ENCODE measurements at regions not wholly inside any gene's neighbourhood (a gene's known extent, or its start where the extent isn't known, plus 50 kb on each side); places are given as distances from the start of the nearest gene placed in this dataset.

DNA sequence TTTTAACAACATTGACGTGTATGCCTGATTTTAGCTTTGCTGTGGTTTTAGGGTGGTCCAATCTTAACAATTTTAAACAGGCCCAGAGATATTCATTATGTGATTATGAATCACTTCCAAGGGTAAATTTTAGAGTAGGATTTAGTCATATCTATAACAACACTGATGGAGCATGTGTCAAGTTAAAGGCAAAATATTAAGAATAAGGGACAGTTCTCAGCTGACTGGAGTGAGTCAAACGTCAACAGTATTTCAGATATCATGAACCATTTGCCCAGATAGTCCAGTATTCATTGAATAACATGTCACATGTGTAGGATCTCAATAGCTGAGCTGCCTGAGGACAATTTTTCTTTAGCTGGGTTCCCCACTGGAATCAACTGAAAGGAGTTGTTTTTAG is 61.3 kb upstream of the VCX2 start:
- no peak for TF ChIP-seq EZH2phosphoT487 (IDR thresholded peaks at IDR 0.05; ENCODE audit: borderline replicate concordance, low read depth, low read length)
- TF ChIP-seq, protein P1, sequence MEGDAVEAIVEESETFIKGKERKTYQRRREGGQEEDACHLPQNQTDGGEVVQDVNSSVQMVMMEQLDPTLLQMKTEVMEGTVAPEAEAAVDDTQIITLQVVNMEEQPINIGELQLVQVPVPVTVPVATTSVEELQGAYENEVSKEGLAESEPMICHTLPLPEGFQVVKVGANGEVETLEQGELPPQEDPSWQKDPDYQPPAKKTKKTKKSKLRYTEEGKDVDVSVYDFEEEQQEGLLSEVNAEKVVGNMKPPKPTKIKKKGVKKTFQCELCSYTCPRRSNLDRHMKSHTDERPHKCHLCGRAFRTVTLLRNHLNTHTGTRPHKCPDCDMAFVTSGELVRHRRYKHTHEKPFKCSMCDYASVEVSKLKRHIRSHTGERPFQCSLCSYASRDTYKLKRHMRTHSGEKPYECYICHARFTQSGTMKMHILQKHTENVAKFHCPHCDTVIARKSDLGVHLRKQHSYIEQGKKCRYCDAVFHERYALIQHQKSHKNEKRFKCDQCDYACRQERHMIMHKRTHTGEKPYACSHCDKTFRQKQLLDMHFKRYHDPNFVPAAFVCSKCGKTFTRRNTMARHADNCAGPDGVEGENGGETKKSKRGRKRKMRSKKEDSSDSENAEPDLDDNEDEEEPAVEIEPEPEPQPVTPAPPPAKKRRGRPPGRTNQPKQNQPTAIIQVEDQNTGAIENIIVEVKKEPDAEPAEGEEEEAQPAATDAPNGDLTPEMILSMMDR (conservative IDR thresholded peaks at IDR 0.05; ENCODE audit: low read length), result no peak

All from OCI-LY7 (cell line).